WTC11 (cell line): ENCODE measurements at regions not wholly inside any gene's neighbourhood (a gene's known extent, or its start where the extent isn't known, plus 50 kb on each side); places are given as distances from the start of the nearest gene placed in this dataset.

Source experiments
- ATAC-seq: fragments of 200-7000 bp; cut with Tn5 transposase; 2 replicates; pipeline ENCODE4 v1.10.0; 2021; ENCODE audit warnings: mild to moderate bottlenecking, moderate library complexity
- CTCF ChIA-PET: fragments of 300-600 bp; sonication (Branson Sonifier 250); formaldehyde crosslinking; loops from one replicate; lab custom pipeline; 2021; ENCODE audit warnings: antibody characterized with exemption; lab: Charles Lee
- POLR2A ChIA-PET: fragments of 350-600 bp; sonication (Branson Sonifier 250); formaldehyde crosslinking; loops from one replicate; lab custom pipeline; 2021; ENCODE audit warnings: antibody characterized with exemption; lab: Charles Lee
- DNase-seq: peaks from one replicate; pipeline ENCODE4 v3.0.0; 2021; ENCODE audit warnings: low spot score
- H3K27ac Mint-ChIP-seq: 2 replicates; pipeline ENCODE4 v1.8.0; 2021; ENCODE audit warnings: mixed read lengths
- H3K27me3 Mint-ChIP-seq: 2 replicates; pipeline ENCODE4 v1.8.0; 2021; ENCODE audit warnings: low read depth, mild to moderate bottlenecking, moderate library complexity, mixed read lengths
- H3K36me3 Mint-ChIP-seq: 2 replicates; pipeline ENCODE4 v1.8.0; 2021; ENCODE audit warnings: mixed read lengths
- H3K4me1 Mint-ChIP-seq: 2 replicates; pipeline ENCODE4 v1.8.0; 2022; ENCODE audit warnings: mixed read lengths
- H3K4me3 Mint-ChIP-seq: 2 replicates; pipeline ENCODE4 v1.8.0; 2021; ENCODE audit warnings: mild to moderate bottlenecking, moderate library complexity, mixed read lengths
- H3K9me3 Mint-ChIP-seq: 2 replicates; pipeline ENCODE4 v1.8.0; 2021; ENCODE audit warnings: mixed read lengths
- CREM ChIP-seq: sonication (generic); formaldehyde crosslinking; IDR thresholded peaks from 2 replicates; pipeline ENCODE4 v1.8.1; 2022; ENCODE audit warnings: mild to moderate bottlenecking, missing genetic modification reagents, moderate library complexity
- EMX1 ChIP-seq: fragments of 250-450 bp; sonication (Bioruptor Pico); IDR thresholded peaks from 2 replicates; pipeline ENCODE4 v1.8.0; 2021; ENCODE audit warnings: mild to moderate bottlenecking
- FOXP4 ChIP-seq: sonication (generic); formaldehyde crosslinking; IDR thresholded peaks from 2 replicates; pipeline ENCODE4 v1.8.0; 2022; ENCODE audit warnings: mild to moderate bottlenecking, missing genetic modification reagents
- MLX ChIP-seq: sonication (generic); formaldehyde crosslinking; IDR thresholded peaks from 2 replicates; pipeline ENCODE4 v1.8.1; 2023; ENCODE audit warnings: mild to moderate bottlenecking, missing genetic modification reagents, moderate library complexity
- NFATC4 ChIP-seq: fragments of 250-450 bp; sonication (Bioruptor Pico); IDR thresholded peaks from 2 replicates; pipeline ENCODE4 v1.9.0; 2021; ENCODE audit warnings: mild to moderate bottlenecking
- OVOL2 ChIP-seq: fragments of 250-450 bp; sonication (Bioruptor Pico); IDR thresholded peaks from 2 replicates; pipeline ENCODE4 v1.9.0; 2021; ENCODE audit warnings: mild to moderate bottlenecking, borderline replicate concordance
- RORB ChIP-seq: fragments of 250-450 bp; sonication (Bioruptor Pico); IDR thresholded peaks from 2 replicates; pipeline ENCODE4 v1.9.0; 2021; ENCODE audit warnings: mild to moderate bottlenecking
- USF1 ChIP-seq: sonication (generic); formaldehyde crosslinking; IDR thresholded peaks from 2 replicates; pipeline ENCODE4 v1.8.0; 2022; ENCODE audit warnings: mild to moderate bottlenecking, missing genetic modification reagents
- ZNF232 ChIP-seq: sonication (generic); formaldehyde crosslinking; IDR thresholded peaks from 2 replicates; pipeline ENCODE4 v1.8.0; 2022; ENCODE audit warnings: mild to moderate bottlenecking, missing genetic modification reagents
- ZNF317 ChIP-seq: sonication (generic); formaldehyde crosslinking; IDR thresholded peaks from 2 replicates; pipeline ENCODE4 v1.8.1; 2023; ENCODE audit warnings: low read depth, mild to moderate bottlenecking, moderate library complexity, missing genetic modification reagents, borderline replicate concordance
- ZNF423 ChIP-seq: fragments of 250-450 bp; sonication (Bioruptor Pico); IDR thresholded peaks from 2 replicates; pipeline ENCODE4 v2.1.2; 2022; ENCODE audit warnings: mild to moderate bottlenecking, moderate library complexity
- TF ChIP-seq, protein P1 (sequence below): sonication (generic); formaldehyde crosslinking; IDR thresholded peaks from 2 replicates; pipeline ENCODE4 v1.8.1; 2023; ENCODE audit warnings: mild to moderate bottlenecking, missing genetic modification reagents, borderline replicate concordance
- TF ChIP-seq, protein P2 (sequence below): sonication (generic); formaldehyde crosslinking; IDR thresholded peaks from 2 replicates; pipeline ENCODE4 v1.8.1; 2023; ENCODE audit warnings: mild to moderate bottlenecking, moderate library complexity, missing genetic modification reagents
- TF ChIP-seq, protein P3 (sequence below): sonication (generic); formaldehyde crosslinking; IDR thresholded peaks from 2 replicates; pipeline ENCODE4 v1.8.0; 2022; ENCODE audit warnings: mild to moderate bottlenecking, missing genetic modification reagents
- TF ChIP-seq, protein P4 (sequence below): fragments of 250-450 bp; sonication (Bioruptor Pico); IDR thresholded peaks from 2 replicates; pipeline ENCODE4 v1.9.0; 2021; ENCODE audit warnings: mild to moderate bottlenecking

GRCh38 chr2:12211326-12212175, 465.1 kb downstream of the LPIN1 start:
- no peak overlapping the region for H3K4me3 Mint-ChIP-seq
- TF ChIP-seq NFATC4 (CRISPR knock-in tag) (no peak), EMX1 (CRISPR knock-in tag) (no peak), ZNF317 (CRISPR knock-in tag) (no peak), CREM (CRISPR knock-in tag) (no peak)
- TF ChIP-seq, protein P1, sequence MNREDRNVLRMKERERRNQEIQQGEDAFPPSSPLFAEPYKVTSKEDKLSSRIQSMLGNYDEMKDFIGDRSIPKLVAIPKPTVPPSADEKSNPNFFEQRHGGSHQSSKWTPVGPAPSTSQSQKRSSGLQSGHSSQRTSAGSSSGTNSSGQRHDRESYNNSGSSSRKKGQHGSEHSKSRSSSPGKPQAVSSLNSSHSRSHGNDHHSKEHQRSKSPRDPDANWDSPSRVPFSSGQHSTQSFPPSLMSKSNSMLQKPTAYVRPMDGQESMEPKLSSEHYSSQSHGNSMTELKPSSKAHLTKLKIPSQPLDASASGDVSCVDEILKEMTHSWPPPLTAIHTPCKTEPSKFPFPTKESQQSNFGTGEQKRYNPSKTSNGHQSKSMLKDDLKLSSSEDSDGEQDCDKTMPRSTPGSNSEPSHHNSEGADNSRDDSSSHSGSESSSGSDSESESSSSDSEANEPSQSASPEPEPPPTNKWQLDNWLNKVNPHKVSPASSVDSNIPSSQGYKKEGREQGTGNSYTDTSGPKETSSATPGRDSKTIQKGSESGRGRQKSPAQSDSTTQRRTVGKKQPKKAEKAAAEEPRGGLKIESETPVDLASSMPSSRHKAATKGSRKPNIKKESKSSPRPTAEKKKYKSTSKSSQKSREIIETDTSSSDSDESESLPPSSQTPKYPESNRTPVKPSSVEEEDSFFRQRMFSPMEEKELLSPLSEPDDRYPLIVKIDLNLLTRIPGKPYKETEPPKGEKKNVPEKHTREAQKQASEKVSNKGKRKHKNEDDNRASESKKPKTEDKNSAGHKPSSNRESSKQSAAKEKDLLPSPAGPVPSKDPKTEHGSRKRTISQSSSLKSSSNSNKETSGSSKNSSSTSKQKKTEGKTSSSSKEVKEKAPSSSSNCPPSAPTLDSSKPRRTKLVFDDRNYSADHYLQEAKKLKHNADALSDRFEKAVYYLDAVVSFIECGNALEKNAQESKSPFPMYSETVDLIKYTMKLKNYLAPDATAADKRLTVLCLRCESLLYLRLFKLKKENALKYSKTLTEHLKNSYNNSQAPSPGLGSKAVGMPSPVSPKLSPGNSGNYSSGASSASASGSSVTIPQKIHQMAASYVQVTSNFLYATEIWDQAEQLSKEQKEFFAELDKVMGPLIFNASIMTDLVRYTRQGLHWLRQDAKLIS = no peak
- TF ChIP-seq, protein P2, sequence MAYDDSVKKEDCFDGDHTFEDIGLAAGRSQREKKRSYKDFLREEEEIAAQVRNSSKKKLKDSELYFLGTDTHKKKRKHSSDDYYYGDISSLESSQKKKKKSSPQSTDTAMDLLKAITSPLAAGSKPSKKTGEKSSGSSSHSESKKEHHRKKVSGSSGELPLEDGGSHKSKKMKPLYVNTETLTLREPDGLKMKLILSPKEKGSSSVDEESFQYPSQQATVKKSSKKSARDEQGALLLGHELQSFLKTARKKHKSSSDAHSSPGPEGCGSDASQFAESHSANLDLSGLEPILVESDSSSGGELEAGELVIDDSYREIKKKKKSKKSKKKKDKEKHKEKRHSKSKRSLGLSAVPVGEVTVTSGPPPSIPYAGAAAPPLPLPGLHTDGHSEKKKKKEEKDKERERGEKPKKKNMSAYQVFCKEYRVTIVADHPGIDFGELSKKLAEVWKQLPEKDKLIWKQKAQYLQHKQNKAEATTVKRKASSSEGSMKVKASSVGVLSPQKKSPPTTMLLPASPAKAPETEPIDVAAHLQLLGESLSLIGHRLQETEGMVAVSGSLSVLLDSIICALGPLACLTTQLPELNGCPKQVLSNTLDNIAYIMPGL (CRISPR knock-in tag) = no peak
- TF ChIP-seq, all 79 proteins: peak for 0
- CTCF ChIA-PET = no interaction called here
- Mint-ChIP-seq H3K27ac (no peak overlapping the region), H3K27me3 (no peaks in the 10 kb centered on the region; the same call in 1 of the 2 replicates), H3K36me3 (no peaks in the 10 kb centered on the region), H3K4me1 (peaks cover 3% of the 10 kb centered on the region; the same call in 1 of the 2 replicates), H3K9me3 (peaks cover 16% of the 10 kb centered on the region)
- ATAC-seq = no peak
- POLR2A ChIA-PET = no interaction called here
- DNase-seq = no peak

GRCh38 chr2:12212841-12213597, 466.6 kb downstream of the LPIN1 start:
- DNase-seq (no peak), ATAC-seq (no peak)
- H3K4me3 Mint-ChIP-seq = no peak overlapping the region
- no peaks in the 10 kb centered on the region; the same call in 1 of the 2 replicates for H3K27me3 Mint-ChIP-seq
- TF ChIP-seq OVOL2 (no peak), USF1 (CRISPR knock-in tag) (no peak)
- CTCF ChIA-PET = no interaction called here
- no peaks in the 10 kb centered on the region for H3K36me3 Mint-ChIP-seq
- peaks cover 10% of the 10 kb centered on the region for H3K9me3 Mint-ChIP-seq
- POLR2A ChIA-PET = no interaction called here
- H3K4me1 Mint-ChIP-seq = peaks cover 3% of the 10 kb centered on the region; the same call in 1 of the 2 replicates
- no peak overlapping the region for H3K27ac Mint-ChIP-seq

GRCh38 chr2:12217175-12217574, 470.7 kb downstream of the LPIN1 start:
- Mint-ChIP-seq H3K9me3 (peaks cover 21% of the 10 kb centered on the region), H3K27ac (no peak overlapping the region), H3K36me3 (peaks cover 7% of the 10 kb centered on the region), H3K4me1 (peaks cover 6% of the 10 kb centered on the region), H3K4me3 (no peak overlapping the region), H3K27me3 (peaks cover 3% of the 10 kb centered on the region)
- DNase-seq (no peak), ATAC-seq (no peak)
- CTCF ChIA-PET = no interaction called here
- POLR2A ChIA-PET = no interaction called here
- TF ChIP-seq, protein P3, sequence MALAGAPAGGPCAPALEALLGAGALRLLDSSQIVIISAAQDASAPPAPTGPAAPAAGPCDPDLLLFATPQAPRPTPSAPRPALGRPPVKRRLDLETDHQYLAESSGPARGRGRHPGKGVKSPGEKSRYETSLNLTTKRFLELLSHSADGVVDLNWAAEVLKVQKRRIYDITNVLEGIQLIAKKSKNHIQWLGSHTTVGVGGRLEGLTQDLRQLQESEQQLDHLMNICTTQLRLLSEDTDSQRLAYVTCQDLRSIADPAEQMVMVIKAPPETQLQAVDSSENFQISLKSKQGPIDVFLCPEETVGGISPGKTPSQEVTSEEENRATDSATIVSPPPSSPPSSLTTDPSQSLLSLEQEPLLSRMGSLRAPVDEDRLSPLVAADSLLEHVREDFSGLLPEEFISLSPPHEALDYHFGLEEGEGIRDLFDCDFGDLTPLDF (CRISPR knock-in tag) = no peak
- TF ChIP-seq, protein P4, sequence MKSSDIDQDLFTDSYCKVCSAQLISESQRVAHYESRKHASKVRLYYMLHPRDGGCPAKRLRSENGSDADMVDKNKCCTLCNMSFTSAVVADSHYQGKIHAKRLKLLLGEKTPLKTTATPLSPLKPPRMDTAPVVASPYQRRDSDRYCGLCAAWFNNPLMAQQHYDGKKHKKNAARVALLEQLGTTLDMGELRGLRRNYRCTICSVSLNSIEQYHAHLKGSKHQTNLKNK (CRISPR knock-in tag) = no peak
- no peak for TF ChIP-seq ZNF232
- no peak for TF ChIP-seq ZNF317 (CRISPR knock-in tag)
- TF ChIP-seq, protein P2 (CRISPR knock-in tag) = no peak
- no peak for TF ChIP-seq FOXP4 (CRISPR knock-in tag)
- no peak for TF ChIP-seq ZNF423
- no peak for TF ChIP-seq RORB (CRISPR knock-in tag)
- no peak for TF ChIP-seq MLX
